ENCODE measurements at regions not wholly inside any gene's neighbourhood (a gene's known extent, or its start where the extent isn't known, plus 50 kb on each side); places are given as distances from the start of the nearest gene placed in this dataset.

GRCh38 chr4:111230265-111230664 lies 607.4 kb upstream of the PITX2 start:
- DNase-seq (no peak), ATAC-seq (no peak)
- Mint-ChIP-seq H3K9me3 (ENCODE audit: low read depth) (peaks cover 8% of the 10 kb centered on the region), H3K27me3 (no peaks in the 10 kb centered on the region), H3K27ac (no peak overlapping the region), H3K4me1 (no peaks in the 10 kb centered on the region), H3K4me3 (no peak overlapping the region), H3K36me3 (no peaks in the 10 kb centered on the region)
- CTCF ChIA-PET: no interaction called here

- ATAC-seq (no peak), DNase-seq (no peak)
- no peaks in the 10 kb centered on the region for H3K36me3 Mint-ChIP-seq
- H3K27me3 Mint-ChIP-seq: no peaks in the 10 kb centered on the region
- H3K4me1 Mint-ChIP-seq: no peaks in the 10 kb centered on the region
- H3K4me3 Mint-ChIP-seq: no peak overlapping the region
- CTCF ChIA-PET: no interaction called here
- H3K9me3 Mint-ChIP-seq (ENCODE audit: low read depth): peaks cover 5% of the 10 kb centered on the region
- H3K27ac Mint-ChIP-seq: no peak overlapping the region
Observed at GRCh38 chr4:111231281-111231680, 608.4 kb upstream of the PITX2 start.

GRCh38 chr4:111234939-111235338 lies 612.1 kb upstream of the PITX2 start:
- ATAC-seq: no peak
- no peaks in the 10 kb centered on the region for H3K27me3 Mint-ChIP-seq
- CTCF ChIA-PET: no interaction called here
- no peaks in the 10 kb centered on the region for H3K4me1 Mint-ChIP-seq
- H3K4me3 Mint-ChIP-seq: no peak overlapping the region
- peaks cover 3% of the 10 kb centered on the region for H3K9me3 Mint-ChIP-seq (ENCODE audit: low read depth)
- DNase-seq: no peak
- H3K27ac Mint-ChIP-seq: no peak overlapping the region
- no peaks in the 10 kb centered on the region for H3K36me3 Mint-ChIP-seq

- ATAC-seq: no peak
- CTCF ChIA-PET: no interaction called here
- Mint-ChIP-seq H3K36me3 (no peaks in the 10 kb centered on the region), H3K4me3 (no peak overlapping the region), H3K27me3 (no peaks in the 10 kb centered on the region), H3K4me1 (no peaks in the 10 kb centered on the region), H3K9me3 (ENCODE audit: low read depth) (no peaks in the 10 kb centered on the region), H3K27ac (no peak overlapping the region)
- no peak for DNase-seq
Observed at GRCh38 chr4:111263836-111264235, 641.0 kb upstream of the PITX2 start.

- no peak overlapping the region for H3K27ac Mint-ChIP-seq
- no peaks in the 10 kb centered on the region for H3K36me3 Mint-ChIP-seq
- no peaks in the 10 kb centered on the region for H3K4me1 Mint-ChIP-seq
- ATAC-seq (no peak), DNase-seq (no peak)
- H3K9me3 Mint-ChIP-seq (ENCODE audit: low read depth): no peaks in the 10 kb centered on the region
- CTCF ChIA-PET: no interaction called here
- H3K27me3 Mint-ChIP-seq: no peaks in the 10 kb centered on the region
- H3K4me3 Mint-ChIP-seq: no peak overlapping the region
Observed at GRCh38 chr4:111266937-111267336, 644.1 kb upstream of the PITX2 start.

- Mint-ChIP-seq H3K9me3 (ENCODE audit: low read depth) (no peaks in the 10 kb centered on the region), H3K4me1 (no peaks in the 10 kb centered on the region), H3K27me3 (no peaks in the 10 kb centered on the region), H3K4me3 (no peak overlapping the region), H3K27ac (no peak overlapping the region), H3K36me3 (no peaks in the 10 kb centered on the region)
- DNase-seq: no peak
- no peak for ATAC-seq
- CTCF ChIA-PET: interaction anchor here (1.0 kb wide), 1 partner anchor 15 kb away, joined by 4 read pairs; no protein-coding TSS in a partner anchor
Observed at GRCh38 chr4:111267786-111268185, 644.9 kb upstream of the PITX2 start.

GRCh38 chr4:111268769-111269414 lies 646.0 kb upstream of the PITX2 start:
- Mint-ChIP-seq H3K27ac (no peak overlapping the region), H3K27me3 (no peaks in the 10 kb centered on the region), H3K4me3 (no peak overlapping the region), H3K36me3 (no peaks in the 10 kb centered on the region), H3K9me3 (ENCODE audit: low read depth) (no peaks in the 10 kb centered on the region), H3K4me1 (no peaks in the 10 kb centered on the region)
- CTCF ChIA-PET: interaction anchor here (1.0 kb wide), 1 partner anchor 14 kb away, joined by 4 read pairs; no protein-coding TSS in a partner anchor
- DNase-seq (no peak), ATAC-seq (no peak)

GRCh38 chr4:111269439-111269838 lies 646.6 kb upstream of the PITX2 start:
- no peaks in the 10 kb centered on the region for H3K36me3 Mint-ChIP-seq
- no peak for DNase-seq
- no peaks in the 10 kb centered on the region for H3K9me3 Mint-ChIP-seq (ENCODE audit: low read depth)
- H3K4me1 Mint-ChIP-seq: no peaks in the 10 kb centered on the region
- H3K27ac Mint-ChIP-seq: no peak overlapping the region
- H3K27me3 Mint-ChIP-seq: no peaks in the 10 kb centered on the region
- CTCF ChIA-PET: no interaction called here
- no peak for ATAC-seq
- H3K4me3 Mint-ChIP-seq: no peak overlapping the region

GRCh38 chr4:111274060-111274459 lies 651.2 kb upstream of the PITX2 start:
- Mint-ChIP-seq H3K27ac (no peak overlapping the region), H3K9me3 (ENCODE audit: low read depth) (no peaks in the 10 kb centered on the region), H3K36me3 (no peaks in the 10 kb centered on the region), H3K4me1 (no peaks in the 10 kb centered on the region), H3K4me3 (no peak overlapping the region), H3K27me3 (no peaks in the 10 kb centered on the region)
- ATAC-seq (no peak), DNase-seq (no peak)
- CTCF ChIA-PET: no interaction called here

GRCh38 chr4:111274486-111274885 lies 651.6 kb upstream of the PITX2 start:
- H3K27me3 Mint-ChIP-seq: no peaks in the 10 kb centered on the region
- H3K4me3 Mint-ChIP-seq: no peak overlapping the region
- CTCF ChIA-PET: no interaction called here
- no peaks in the 10 kb centered on the region for H3K4me1 Mint-ChIP-seq
- no peak overlapping the region for H3K27ac Mint-ChIP-seq
- ATAC-seq (no peak), DNase-seq (no peak)
- H3K36me3 Mint-ChIP-seq: no peaks in the 10 kb centered on the region
- H3K9me3 Mint-ChIP-seq (ENCODE audit: low read depth): no peaks in the 10 kb centered on the region

GRCh38 chr4:111281219-111281618 lies 658.3 kb upstream of the PITX2 start:
- H3K4me3 Mint-ChIP-seq: no peak overlapping the region
- no peaks in the 10 kb centered on the region for H3K36me3 Mint-ChIP-seq
- ATAC-seq (no peak), DNase-seq (no peak)
- H3K27me3 Mint-ChIP-seq: no peaks in the 10 kb centered on the region
- no peak overlapping the region for H3K27ac Mint-ChIP-seq
- CTCF ChIA-PET: interaction anchor here (0.6 kb wide), 1 partner anchor 468 kb away, joined by 3 read pairs; no protein-coding TSS in a partner anchor
- H3K9me3 Mint-ChIP-seq (ENCODE audit: low read depth): no peaks in the 10 kb centered on the region
- no peaks in the 10 kb centered on the region for H3K4me1 Mint-ChIP-seq

- H3K9me3 Mint-ChIP-seq (ENCODE audit: low read depth): no peaks in the 10 kb centered on the region
- CTCF ChIA-PET: interaction anchor here (0.6 kb wide), 1 partner anchor 469 kb away, joined by 3 read pairs; no protein-coding TSS in a partner anchor
- no peak overlapping the region for H3K27ac Mint-ChIP-seq
- ATAC-seq (no peak), DNase-seq (no peak)
- H3K4me3 Mint-ChIP-seq: no peak overlapping the region
- no peaks in the 10 kb centered on the region for H3K36me3 Mint-ChIP-seq
- no peaks in the 10 kb centered on the region for H3K4me1 Mint-ChIP-seq
- no peaks in the 10 kb centered on the region for H3K27me3 Mint-ChIP-seq
Observed at GRCh38 chr4:111282035-111282434, 659.2 kb upstream of the PITX2 start.

- Mint-ChIP-seq H3K9me3 (ENCODE audit: low read depth) (no peaks in the 10 kb centered on the region), H3K4me1 (no peaks in the 10 kb centered on the region), H3K4me3 (no peak overlapping the region), H3K27ac (no peak overlapping the region), H3K36me3 (no peaks in the 10 kb centered on the region), H3K27me3 (no peaks in the 10 kb centered on the region)
- CTCF ChIA-PET: interaction anchor here (1.0 kb wide), 1 partner anchor 15 kb away, joined by 4 read pairs; no protein-coding TSS in a partner anchor
- DNase-seq: peak; percentile 49
- no peak for ATAC-seq
Observed at GRCh38 chr4:111283066-111283677, 660.3 kb upstream of the PITX2 start.

GRCh38 chr4:111296466-111296865 lies 673.6 kb upstream of the PITX2 start:
- no peak for DNase-seq
- no peaks in the 10 kb centered on the region for H3K27me3 Mint-ChIP-seq
- H3K4me3 Mint-ChIP-seq: no peak overlapping the region
- no peaks in the 10 kb centered on the region for H3K4me1 Mint-ChIP-seq
- CTCF ChIA-PET: no interaction called here
- no peak for ATAC-seq
- H3K27ac Mint-ChIP-seq: no peak overlapping the region
- no peaks in the 10 kb centered on the region for H3K36me3 Mint-ChIP-seq
- H3K9me3 Mint-ChIP-seq (ENCODE audit: low read depth): no peaks in the 10 kb centered on the region

Measured in activated CD8-positive, alpha-beta memory T cell treated with anti-CD3 and anti-CD28 coated beads, Interleukin-2, amount 10 ng/mL, durations not matched to agents 7 days and 5 days (primary cell).